Heart left ventricle (tissue), 16 donors: ENCODE measurements at regions not wholly inside any gene's neighbourhood (a gene's known extent, or its start where the extent isn't known, plus 50 kb on each side); places are given as distances from the start of the nearest gene placed in this dataset.

Source experiments
- ATAC-seq, 4 donors: fragments of 200-7000 bp; cut with Tn5 transposase; one replicate each; pipeline ENCODE4 v1.9.1; 2020 to 2022; ENCODE audit warnings: moderate library complexity in 4 of 4, mild to moderate bottlenecking in 3 of 4, moderate number of reproducible peaks in 1 of 4
- DNase-seq, 5 donors: peaks; one replicate each; pipeline ENCODE4 v3.0.0-alpha.2; 2020
- H3K27ac ChIP-seq, 12 donors: fragments of 200-600 bp; sonication (generic) in 4 of 12; one replicate each; pipeline versions ENCODE4 v1.5.0 to v1.8.0; 2016 to 2022; ENCODE audit warnings: mild to moderate bottlenecking in 2 of 12
- H3K27me3 ChIP-seq, 9 donors: fragments of 200-600 bp; sonication (generic) in 2 of 9; one replicate each; pipeline versions ENCODE4 v1.5.1 to v1.8.0; 2016 to 2022; ENCODE audit warnings: mild to moderate bottlenecking in 3 of 9
- H3K36me3 ChIP-seq, 9 donors: fragments of 200-600 bp; sonication (generic) in 2 of 9; one replicate each; pipeline versions ENCODE4 v1.5.0 to v1.8.0; 2018 to 2022; ENCODE audit warnings: mild to moderate bottlenecking in 2 of 9
- H3K4me1 ChIP-seq, 12 donors: fragments of 200-600 bp; sonication (generic) in 4 of 12; one replicate each; pipeline versions ENCODE4 v1.5.0 to v1.8.0; 2016 to 2022; ENCODE audit warnings: mild to moderate bottlenecking in 3 of 12
- H3K4me3 ChIP-seq, 12 donors: fragments of 200-600 bp; sonication (generic) in 4 of 12; one replicate each; pipeline versions ENCODE4 v1.5.0 to v1.8.0; 2017 to 2022; ENCODE audit warnings: mild to moderate bottlenecking in 9 of 12, moderate library complexity in 4 of 12
- H3K9me3 ChIP-seq, 12 donors: fragments of 200-600 bp; sonication (generic) in 4 of 12; one replicate each; pipeline versions ENCODE4 v1.5.0 to v1.8.0; 2016 to 2022; ENCODE audit warnings: mild to moderate bottlenecking in 1 of 12
- POLR2A ChIP-seq, 2 donors: fragments of 450-650 bp; IDR thresholded peaks; one replicate each; pipeline ENCODE4 v1.6.1; 2017; ENCODE audit warnings: antibody characterized with exemption in 2 of 2, mild to moderate bottlenecking in 2 of 2, moderate library complexity in 2 of 2
- WGBS, 4 donors: extraction: QIAGEN DNeasy Blood & Tissue Kit in 2 of 4; methylation state at CpG; one replicate each; pipeline versions ENCODE4 v1.1.5 to v1.1.7; 2013 to 2018; 5-methylcytosine and 5-hydroxymethylcytosine counted together
- intact Hi-C, 10 donors: fragments of 100-400 bp; cut with DNase I; formaldehyde crosslinking; loops; one replicate each; pipeline versions ENCODE4 v1.11.1 to v1.14.2; 2022
- TF ChIP-seq, protein P1 (sequence below), 12 donors: fragments of 200-600 bp; sonication (generic) in 4 of 12; IDR thresholded peaks; one replicate each; pipeline versions ENCODE4 v1.5.0 to v1.8.0; 2018 to 2022; ENCODE audit warnings: antibody characterized with exemption in 12 of 12, mild to moderate bottlenecking in 5 of 12
- donor health status: ischemic (EF 13 %, LVEDD 7.1; RV severe dilation, severe dysfunction).
- donor health status: healthy with polysubstance abuse.
- donor health status: DM: no; HTN: yes; CAD: no.
- donor health status: DM: no; HTN: no; CAD: no.
- donor health status: ischemic (EF 25% LVEDD 6.9; RV normal size, moderate dysfunction).
- donor health status: ischemic (EF 25% LVEDD 5.7; RV mildly dilated, moderate dysfunction).
- donor health status: healthy.
- donor health status: DM: yes; HTN: yes; CAD: no.
- donor health status: ischemic (EF 35%, LVEDD 5.7; RV mildly dilated, moderate dysfunction).
- donor health status: nonischemic (EF 11% LVEDD 7.7; RV severe dilation, severe dysfunction).
- donor health status: DM: yes; HTN: yes; CAD: no.
- donor health status: PGD.
- donor health status: ischemic (EF 29% LVEDD 5.4; RV normal size, mild dysfunction).
- donor health status: nonischemic (EF 23%, LVEDD 6.1; RV moderate dilation, normal function).

DNA sequence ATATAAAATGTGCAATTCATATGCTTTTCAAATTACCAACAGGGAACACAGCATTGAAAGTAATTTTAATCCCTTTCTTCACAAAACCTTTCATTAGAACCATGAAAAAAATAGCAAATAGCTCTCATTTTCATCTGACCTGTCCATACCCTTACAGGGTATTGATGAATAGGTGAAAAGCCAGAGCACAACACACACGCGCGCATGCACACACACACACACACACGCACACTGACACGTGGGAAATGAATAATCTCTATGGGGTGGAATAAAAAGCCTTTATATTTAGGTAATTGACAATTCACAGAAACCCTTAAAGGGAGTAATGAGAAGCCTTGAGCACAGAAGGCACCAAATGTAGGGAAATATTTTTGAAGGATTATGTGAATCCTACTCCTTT lies 76.2 kb upstream of the POU2AF2 start:
- no peak for TF ChIP-seq POLR2A (IDR thresholded peaks at IDR 0.05)
- TF ChIP-seq, protein P1, sequence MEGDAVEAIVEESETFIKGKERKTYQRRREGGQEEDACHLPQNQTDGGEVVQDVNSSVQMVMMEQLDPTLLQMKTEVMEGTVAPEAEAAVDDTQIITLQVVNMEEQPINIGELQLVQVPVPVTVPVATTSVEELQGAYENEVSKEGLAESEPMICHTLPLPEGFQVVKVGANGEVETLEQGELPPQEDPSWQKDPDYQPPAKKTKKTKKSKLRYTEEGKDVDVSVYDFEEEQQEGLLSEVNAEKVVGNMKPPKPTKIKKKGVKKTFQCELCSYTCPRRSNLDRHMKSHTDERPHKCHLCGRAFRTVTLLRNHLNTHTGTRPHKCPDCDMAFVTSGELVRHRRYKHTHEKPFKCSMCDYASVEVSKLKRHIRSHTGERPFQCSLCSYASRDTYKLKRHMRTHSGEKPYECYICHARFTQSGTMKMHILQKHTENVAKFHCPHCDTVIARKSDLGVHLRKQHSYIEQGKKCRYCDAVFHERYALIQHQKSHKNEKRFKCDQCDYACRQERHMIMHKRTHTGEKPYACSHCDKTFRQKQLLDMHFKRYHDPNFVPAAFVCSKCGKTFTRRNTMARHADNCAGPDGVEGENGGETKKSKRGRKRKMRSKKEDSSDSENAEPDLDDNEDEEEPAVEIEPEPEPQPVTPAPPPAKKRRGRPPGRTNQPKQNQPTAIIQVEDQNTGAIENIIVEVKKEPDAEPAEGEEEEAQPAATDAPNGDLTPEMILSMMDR (IDR thresholded peaks at IDR 0.05), result no peak

DNA sequence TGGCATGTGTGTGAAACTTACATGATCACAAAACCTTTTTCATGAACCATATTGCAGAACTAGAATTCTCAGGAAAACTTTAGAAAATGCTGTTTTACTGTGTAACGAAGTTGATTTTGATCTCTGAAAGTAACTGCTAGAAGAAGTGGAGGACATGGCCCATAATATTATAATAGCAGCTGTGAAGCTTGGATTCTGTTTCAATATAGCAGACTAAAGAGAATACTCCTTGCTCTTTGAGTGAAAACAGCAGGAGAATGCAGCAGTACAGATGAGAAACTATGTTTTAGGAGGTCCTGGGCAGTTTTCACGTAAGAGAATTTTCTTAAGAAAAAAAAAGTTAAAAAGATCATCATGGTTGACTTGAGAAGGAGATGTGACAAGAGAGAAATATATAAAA lies 76.7 kb upstream of the POU2AF2 start:
- H3K9me3 ChIP-seq, result no peaks in the 10 kb centered on the region
- no peak overlapping the region for H3K4me3 ChIP-seq
- ATAC-seq, result no peak
- no peaks in the 10 kb centered on the region for H3K36me3 ChIP-seq
- intact Hi-C loops, result no loop called here
- no peak for TF ChIP-seq POLR2A (IDR thresholded peaks at IDR 0.05)
- TF ChIP-seq, protein P1 (IDR thresholded peaks at IDR 0.05), result no peak
- no peak for DNase-seq
- peaks cover 0 to 3% (median 0%) of the 10 kb centered on the region in 9 donors for H3K27me3 ChIP-seq
- H3K4me1 ChIP-seq, result no peaks in the 10 kb centered on the region
- no peak overlapping the region for H3K27ac ChIP-seq
- WGBS, 4 donors, result 83 to 85% (median 85%) methylated on average over 2 of the region's 2 CpGs

More for the DNA sequence above, 76.2 kb upstream of the POU2AF2 start:
- DNase-seq (no peak), ATAC-seq (no peak)
- Histone ChIP-seq H3K9me3 (no peaks in the 10 kb centered on the region), H3K4me3 (no peak overlapping the region), H3K4me1 (no peaks in the 10 kb centered on the region), H3K36me3 (no peaks in the 10 kb centered on the region), H3K27me3 (peaks cover 0 to 3% (median 0%) of the 10 kb centered on the region in 9 donors), H3K27ac (no peak overlapping the region)
- intact Hi-C loops, result no loop called here
- WGBS, 4 donors, result 89 to 91% (median 90%) methylated on average over 5 of the region's 5 CpGs

GRCh38 chr11:111167666-111168065 lies 77.9 kb upstream of the POU2AF2 start:
- H3K4me3 ChIP-seq, result no peak overlapping the region
- TF ChIP-seq POLR2A (IDR thresholded peaks at IDR 0.05), result no peak
- TF ChIP-seq, protein P1 (IDR thresholded peaks at IDR 0.05), result no peak
- WGBS, 4 donors, result 89 to 98% (median 94%) methylated on average over 2 of the region's 2 CpGs
- H3K27me3 ChIP-seq, result peaks cover 0 to 3% (median 0%) of the 10 kb centered on the region in 9 donors
- no peaks in the 10 kb centered on the region for H3K36me3 ChIP-seq
- no peak for ATAC-seq
- H3K4me1 ChIP-seq, result no peaks in the 10 kb centered on the region
- intact Hi-C loops, result no loop called here
- H3K27ac ChIP-seq, result no peak overlapping the region
- no peaks in the 10 kb centered on the region for H3K9me3 ChIP-seq
- no peak for DNase-seq

DNA sequence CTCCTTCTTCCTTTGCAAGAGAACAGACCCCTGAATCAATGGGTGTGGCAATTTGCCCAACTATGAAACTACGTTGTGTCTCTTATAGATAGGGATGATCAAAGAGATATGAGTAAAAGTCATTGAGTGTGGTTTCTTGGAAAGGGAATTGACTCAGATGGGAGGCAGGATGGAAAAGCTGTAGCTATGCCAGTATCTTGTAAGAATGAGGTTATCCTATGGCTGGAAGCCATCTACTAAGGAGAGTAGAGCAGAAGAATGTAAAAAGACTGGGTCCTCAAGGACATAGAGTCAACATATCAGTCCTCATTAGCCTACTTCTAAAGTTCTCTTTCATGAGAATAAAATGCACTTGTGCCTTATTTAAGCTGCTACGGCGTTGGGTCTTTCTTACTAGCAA lies 78.9 kb upstream of the POU2AF2 start:
- 67 to 74% (median 71%) methylated on average over 3 of the region's 3 CpGs for WGBS, 4 donors
- ATAC-seq (no peak), DNase-seq (no peak)
- intact Hi-C loops, result no loop called here
- H3K9me3 ChIP-seq, result no peaks in the 10 kb centered on the region
- no peak overlapping the region for H3K27ac ChIP-seq
- peaks cover 0 to 3% (median 0%) of the 10 kb centered on the region in 9 donors for H3K27me3 ChIP-seq
- H3K4me1 ChIP-seq, result no peaks in the 10 kb centered on the region
- no peaks in the 10 kb centered on the region for H3K36me3 ChIP-seq
- no peak overlapping the region for H3K4me3 ChIP-seq
- TF ChIP-seq, protein P1 (IDR thresholded peaks at IDR 0.05), result no peak
- TF ChIP-seq POLR2A (IDR thresholded peaks at IDR 0.05), result no peak
